ENCODE measurements at regions not wholly inside any gene's neighbourhood (a gene's known extent, or its start where the extent isn't known, plus 50 kb on each side); places are given as distances from the start of the nearest gene placed in this dataset.

DNA sequence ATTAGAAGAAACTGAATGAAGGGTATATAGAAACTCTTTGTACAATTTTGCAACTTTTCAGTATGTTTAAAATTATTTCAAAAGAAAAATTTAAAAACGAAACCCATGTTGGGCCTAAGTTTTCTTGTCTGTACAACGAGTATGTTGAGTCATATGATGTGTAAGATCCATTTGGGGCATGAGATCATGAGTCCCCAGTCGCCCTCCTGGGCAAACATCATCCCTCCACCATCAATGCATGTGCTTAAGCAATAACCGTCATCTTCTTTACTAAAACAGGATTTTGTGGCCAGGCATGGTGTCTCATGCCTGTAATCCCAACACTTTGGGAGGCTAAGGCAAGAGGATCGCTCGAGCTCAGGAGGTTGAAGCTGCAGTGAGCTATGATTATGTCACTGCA, 54.2 kb upstream of the CDCA7L start:
- H2BK20ac ChIP-seq (ENCODE audit: low read length): no peak overlapping the region
- H4K91ac ChIP-seq (replicated peaks; ENCODE audit: insufficient read length, low read length): no peak overlapping the region
- H3K23me2 ChIP-seq (ENCODE audit: low read depth, low read length): no peaks in the 10 kb centered on the region
- no peak overlapping the region for H3K4me3 ChIP-seq (ENCODE audit: extremely low read depth in 1 of 4, insufficient read depth in 2 of 4, low read depth in 3 of 4, low read length in 4 of 4)
- 87% methylated on average over 6 of the region's 6 CpGs; no CpG with 5 or more reads in 1 of the 2 experiments for WGBS, 2 experiments (ENCODE audit: extremely low coverage in 1 of 2, insufficient coverage in 1 of 2, insufficient read length in 1 of 2, insufficient replicate concordance in 2 of 2, low coverage in 1 of 2, low lambda C conversion rate in 2 of 2, missing lambda C conversion rate in 1 of 2)
- H2BK5ac ChIP-seq (ENCODE audit: low read depth, low read length): no peak overlapping the region
- H3K9me3 ChIP-seq (ENCODE audit: insufficient read depth in 2 of 2, low read depth in 1 of 2, low read length in 1 of 2): no peaks in the 10 kb centered on the region
- no peaks in the 10 kb centered on the region for H3K36me3 ChIP-seq (ENCODE audit: control insufficient read depth in 2 of 4, insufficient read depth in 4 of 4, low read length in 3 of 4)
- H4K5ac ChIP-seq (ENCODE audit: insufficient read length, low read depth, low read length): no peak overlapping the region
- peaks cover 0 to 3% (median 0%) of the 10 kb centered on the region in 4 experiments; a peak in 1 of 7 replicates for H3K4me1 ChIP-seq (replicated peaks in 1 of 4; ENCODE audit: control insufficient read depth in 3 of 4, insufficient read depth in 4 of 4, low read length in 3 of 4)
- peaks cover 0 to 2% (median 0%) of the 10 kb centered on the region in 4 experiments; a peak in 1 of 7 replicates for H3K27me3 ChIP-seq (replicated peaks in 1 of 4; ENCODE audit: control insufficient read depth in 3 of 4, extremely low read depth in 1 of 4, insufficient read depth in 3 of 4, low read length in 3 of 4)
- H2AK5ac ChIP-seq (ENCODE audit: low read depth, low read length): no peak overlapping the region
- no peaks in the 10 kb centered on the region for H3K79me2 ChIP-seq (ENCODE audit: control insufficient read depth in 1 of 2, insufficient read depth in 2 of 2, low read length in 2 of 2)
- no peak overlapping the region for H3K18ac ChIP-seq (ENCODE audit: extremely low read depth, low read length)
- H4K8ac ChIP-seq (ENCODE audit: extremely low read depth, insufficient read depth, low read length): no peak overlapping the region
- no peak for TF ChIP-seq SP4 (IDR thresholded peaks at IDR 0.05; ENCODE audit: low read length)
- no peak overlapping the region for H3K4me2 ChIP-seq (ENCODE audit: insufficient read depth in 1 of 2, low read depth in 2 of 2, low read length in 2 of 2)
- no peak overlapping the region for H3K9ac ChIP-seq (replicated peaks in 1 of 4; ENCODE audit: extremely low read depth in 1 of 4, low read depth in 3 of 4, low read length in 3 of 4)
- H2AFZ ChIP-seq (ENCODE audit: low read length): no peak overlapping the region
- H3K23ac ChIP-seq (ENCODE audit: insufficient read length): no peak overlapping the region
- FAIRE-seq (no peak), DNase-seq (ENCODE audit: low read depth in 1 of 2, low spot score in 2 of 2) (no peak)
- no peaks in the 10 kb centered on the region for H3K79me1 ChIP-seq (ENCODE audit: low read depth, low read length)
- H3K56ac ChIP-seq (replicated peaks; ENCODE audit: insufficient read length, low read depth, low read length): no peak overlapping the region
- H2BK15ac ChIP-seq (ENCODE audit: low read length): no peak overlapping the region
- no peak overlapping the region for H2BK12ac ChIP-seq (ENCODE audit: low read depth, low read length)
- POLR2A ChIA-PET (ENCODE audit: partially characterized antibody): interaction anchor here (1.2 kb wide), 1 partner anchor 55 kb away, joined by 3 read pairs; no protein-coding TSS in a partner anchor
- H3K27ac ChIP-seq (ENCODE audit: low read depth, low read length): no peak overlapping the region
- CTCF ChIA-PET (ENCODE audit: partially characterized antibody): interaction anchor here (1.6 to 2.1 kb wide), 3 partner anchors 13 to 224 kb away, joined by 5 to 10 read pairs (median 5); no protein-coding TSS in a partner anchor
- H2BK120ac ChIP-seq (replicated peaks; ENCODE audit: low read depth, low read length): no peak overlapping the region
- H3K14ac ChIP-seq (ENCODE audit: insufficient read length): no peak overlapping the region
- no peaks in the 10 kb centered on the region for H4K20me1 ChIP-seq (replicated peaks in 1 of 2; ENCODE audit: control insufficient read depth in 1 of 2, insufficient read depth in 2 of 2, low read length in 2 of 2)
- no peak overlapping the region for H3K4ac ChIP-seq (replicated peaks; ENCODE audit: insufficient read length, low read depth, low read length)

All from H1 (cell line).